ENCODE measurements at regions not wholly inside any gene's neighbourhood (a gene's known extent, or its start where the extent isn't known, plus 50 kb on each side); places are given as distances from the start of the nearest gene placed in this dataset.
"Not testable (repeated sequence)": the region's sequence is repeated elsewhere in the genome, so short reads cannot be mapped to it uniquely, and the experiment has no call there.

DNA sequence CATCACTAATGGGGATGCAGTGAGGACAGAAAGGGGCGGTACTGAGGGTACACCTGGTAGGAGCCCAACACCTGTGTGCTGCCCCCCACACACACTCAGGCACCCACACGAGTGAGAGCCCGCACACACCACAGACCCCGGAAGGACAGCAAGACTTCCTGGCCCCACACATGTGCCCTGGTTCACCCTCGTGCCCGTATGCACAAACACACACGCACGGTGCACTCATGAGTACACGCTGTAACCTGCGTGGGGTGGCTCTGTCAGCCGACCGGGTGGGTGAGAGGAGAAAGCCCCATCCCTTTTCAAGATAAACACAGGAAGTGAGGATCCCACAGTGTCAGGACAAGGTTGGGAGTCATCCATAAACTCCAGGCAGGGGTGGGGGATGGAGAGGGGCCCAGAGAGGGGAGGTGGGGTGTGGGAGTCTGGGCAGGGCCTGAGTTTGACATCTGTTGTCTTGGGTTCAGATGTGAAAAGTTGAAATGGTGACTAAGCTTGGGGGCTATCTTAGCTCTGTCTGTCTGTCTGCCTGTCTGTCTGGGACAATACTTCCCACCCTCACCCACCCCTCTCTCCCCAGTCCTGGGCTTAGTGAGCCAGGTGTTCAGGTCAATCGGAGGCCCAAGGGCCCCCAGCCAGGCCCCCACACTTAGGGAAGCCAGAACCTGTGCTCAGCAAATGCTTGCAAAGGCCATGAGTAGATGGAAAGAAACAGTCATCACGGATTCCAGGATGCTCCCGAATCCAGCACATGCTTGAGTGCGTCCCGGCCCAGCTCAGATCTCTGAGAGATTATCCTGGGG, 119.8 kb upstream of the ZBTB40 start:
- no peak for DNase-seq (ENCODE audit: low read depth in 4 of 4, low spot score in 1 of 4)

DNA sequence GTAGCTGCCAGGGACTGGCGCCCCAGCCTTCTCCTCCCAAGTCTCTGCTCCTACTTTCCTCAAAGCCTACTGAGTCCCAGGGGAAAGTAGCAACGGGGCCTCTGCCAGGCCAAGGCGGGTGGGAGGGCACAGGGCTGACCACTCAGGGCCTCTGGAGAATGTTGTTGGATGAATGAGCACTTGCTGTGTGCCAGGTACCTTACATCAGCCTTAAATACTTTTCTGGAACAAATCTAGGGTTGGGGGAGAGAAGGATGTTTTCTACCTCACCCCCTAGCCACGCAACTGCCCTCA, 119.3 kb upstream of the ZBTB40 start:
- DNase-seq (ENCODE audit: low read depth in 4 of 4, low spot score in 1 of 4), result no peak

DNA sequence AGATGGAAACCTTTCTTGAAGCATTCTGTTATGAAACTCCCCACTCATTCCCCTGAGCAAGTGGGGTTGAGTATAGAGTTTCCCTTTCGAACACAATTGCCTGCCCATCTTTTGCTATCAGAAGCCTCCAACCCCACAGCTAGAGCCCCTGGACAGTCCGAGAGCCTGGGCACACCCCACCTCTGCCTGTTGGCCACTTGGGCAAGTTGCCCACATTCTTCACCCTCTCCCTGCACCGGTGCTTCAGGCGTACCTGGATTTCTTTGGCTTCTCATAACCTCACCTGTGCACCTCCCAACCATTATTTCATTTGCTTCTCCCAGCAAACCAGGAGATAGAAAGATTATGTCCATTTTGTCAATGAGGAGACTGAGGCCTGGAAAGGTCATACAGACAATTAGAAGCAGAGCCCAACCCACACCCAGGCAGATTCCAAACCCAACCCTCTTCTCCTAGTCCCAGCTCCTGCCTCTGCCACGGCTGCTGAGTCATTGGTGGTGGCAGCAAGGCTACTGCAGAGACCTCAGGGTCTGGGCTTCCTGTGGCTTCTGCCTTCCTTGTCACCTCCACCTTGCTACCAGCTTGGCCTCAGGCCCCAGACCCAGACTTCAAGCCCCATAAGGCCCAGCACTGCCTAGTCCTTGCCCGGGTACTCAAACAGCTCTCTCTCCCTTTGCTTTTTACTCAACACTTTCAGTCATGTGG, 118.7 kb upstream of the ZBTB40 start:
- DNase-seq (ENCODE audit: low read depth in 4 of 4, low spot score in 1 of 4), result no peak

DNA sequence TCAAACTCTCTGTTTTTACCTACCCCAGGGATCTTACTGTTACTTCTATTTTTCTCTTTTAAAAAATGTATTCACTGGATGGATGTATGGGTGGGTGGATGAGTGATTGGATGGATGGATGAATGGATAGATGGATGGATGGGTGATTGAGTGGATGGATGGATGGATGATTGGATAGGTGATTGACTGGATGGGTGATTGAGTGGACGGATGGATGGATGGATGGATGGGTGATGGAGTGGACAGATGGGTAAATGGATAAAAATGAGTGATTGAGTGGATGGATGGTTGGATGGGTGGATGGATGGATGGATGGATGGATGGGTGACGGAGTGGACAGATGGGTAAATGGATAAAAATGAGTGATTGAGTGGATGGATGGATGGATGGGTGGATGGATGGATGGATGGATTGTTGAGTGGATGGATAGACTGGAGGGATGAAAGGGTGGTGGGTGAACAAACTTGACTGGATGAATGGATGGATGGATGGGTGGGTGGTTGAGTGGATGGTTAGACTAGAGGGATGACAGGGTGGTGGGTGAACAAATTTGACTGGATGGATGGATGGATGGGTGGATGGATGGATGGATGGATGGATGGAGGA, 118.0 kb upstream of the ZBTB40 start:
- no peak for DNase-seq (ENCODE audit: low read depth in 4 of 4, low spot score in 1 of 4)

DNA sequence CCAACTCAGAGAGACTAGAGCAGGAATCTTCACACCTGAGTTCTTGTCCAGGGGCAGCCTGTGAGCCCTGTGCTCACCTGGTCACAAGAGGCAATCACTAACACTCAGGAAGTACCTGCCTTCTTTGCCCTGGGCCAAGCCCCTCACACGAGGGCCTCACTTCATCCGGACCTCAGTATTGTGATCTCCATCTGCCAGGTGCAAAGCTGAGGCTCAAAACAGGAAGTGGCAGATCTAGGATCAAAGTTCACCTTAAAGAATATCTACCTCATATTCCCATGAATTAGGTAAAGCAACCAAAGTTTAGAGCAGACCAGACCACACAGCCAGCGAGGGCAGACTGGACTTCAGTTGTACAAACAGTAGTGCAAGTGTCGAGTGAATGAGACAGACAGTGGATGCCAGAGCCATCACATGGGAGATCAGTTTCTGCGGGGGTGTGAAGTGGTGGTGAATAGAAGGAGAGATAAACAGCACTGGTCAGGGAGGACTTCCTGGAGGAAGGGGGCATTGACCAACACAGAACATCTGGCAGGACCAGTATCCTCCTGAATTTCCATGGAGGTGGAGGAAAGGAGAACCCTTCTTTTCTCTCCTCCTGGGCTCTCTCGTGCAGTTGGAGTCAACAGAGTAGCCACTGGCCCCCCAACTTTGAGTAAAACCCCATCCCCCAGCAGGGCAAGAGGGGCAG, 116.6 kb upstream of the ZBTB40 start:
- no peak for DNase-seq (ENCODE audit: low read depth in 4 of 4, low spot score in 1 of 4)

DNA sequence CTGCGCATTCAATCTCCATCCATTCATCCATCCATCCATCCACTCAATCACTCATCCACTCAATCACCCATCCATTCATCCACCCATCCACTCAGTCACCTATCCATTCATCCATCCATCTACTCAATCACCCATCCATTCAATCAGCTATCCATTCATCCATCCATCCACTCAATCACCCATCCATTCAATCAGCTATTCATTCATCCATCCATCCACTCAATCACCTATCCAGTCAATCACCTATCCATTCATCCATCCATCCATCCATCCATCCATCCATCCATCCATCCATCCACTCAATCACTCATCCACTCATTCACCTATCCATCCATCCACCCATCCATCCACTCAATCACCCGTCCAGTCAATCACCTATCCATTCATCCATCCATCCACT, 115.4 kb upstream of the ZBTB40 start:
- DNase-seq (ENCODE audit: low read depth in 4 of 4, low spot score in 1 of 4), result not testable (repeated sequence)

DNA sequence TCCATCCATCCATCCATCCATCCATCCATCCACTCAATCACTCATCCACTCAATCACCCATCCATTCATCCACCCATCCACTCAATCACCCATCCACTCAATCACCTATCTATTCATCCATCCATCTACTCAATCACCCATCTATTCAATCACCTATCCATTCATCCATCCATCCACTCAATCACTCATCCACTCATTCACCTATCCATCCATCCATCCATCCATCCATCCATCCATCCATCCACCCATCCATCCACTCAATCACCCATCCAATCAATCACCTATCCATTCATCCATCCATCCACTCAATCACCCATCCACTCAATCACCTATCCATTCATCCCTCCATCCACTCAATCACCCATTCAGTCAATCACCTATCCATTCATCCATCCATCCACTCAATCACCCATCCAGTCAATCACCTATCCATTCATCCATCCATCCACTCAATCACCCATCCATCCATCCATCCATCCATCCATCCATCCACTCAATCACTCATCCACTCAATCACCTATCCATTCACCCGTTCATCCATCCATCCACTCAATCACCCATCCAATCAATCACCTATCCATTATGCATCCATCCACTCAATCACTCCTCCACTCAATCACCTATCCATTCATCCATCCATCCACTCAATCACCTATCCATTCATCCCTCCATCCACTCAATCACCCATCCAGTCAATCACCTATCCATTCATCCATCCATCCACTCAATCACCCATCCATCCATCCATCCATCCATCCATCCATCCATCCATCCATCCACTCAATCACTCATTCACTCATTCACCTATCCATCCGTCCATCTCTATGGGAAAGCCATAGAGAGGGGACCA, 114.7 kb upstream of the ZBTB40 start:
- not testable (repeated sequence) for DNase-seq (ENCODE audit: low read depth in 4 of 4, low spot score in 1 of 4)

DNA sequence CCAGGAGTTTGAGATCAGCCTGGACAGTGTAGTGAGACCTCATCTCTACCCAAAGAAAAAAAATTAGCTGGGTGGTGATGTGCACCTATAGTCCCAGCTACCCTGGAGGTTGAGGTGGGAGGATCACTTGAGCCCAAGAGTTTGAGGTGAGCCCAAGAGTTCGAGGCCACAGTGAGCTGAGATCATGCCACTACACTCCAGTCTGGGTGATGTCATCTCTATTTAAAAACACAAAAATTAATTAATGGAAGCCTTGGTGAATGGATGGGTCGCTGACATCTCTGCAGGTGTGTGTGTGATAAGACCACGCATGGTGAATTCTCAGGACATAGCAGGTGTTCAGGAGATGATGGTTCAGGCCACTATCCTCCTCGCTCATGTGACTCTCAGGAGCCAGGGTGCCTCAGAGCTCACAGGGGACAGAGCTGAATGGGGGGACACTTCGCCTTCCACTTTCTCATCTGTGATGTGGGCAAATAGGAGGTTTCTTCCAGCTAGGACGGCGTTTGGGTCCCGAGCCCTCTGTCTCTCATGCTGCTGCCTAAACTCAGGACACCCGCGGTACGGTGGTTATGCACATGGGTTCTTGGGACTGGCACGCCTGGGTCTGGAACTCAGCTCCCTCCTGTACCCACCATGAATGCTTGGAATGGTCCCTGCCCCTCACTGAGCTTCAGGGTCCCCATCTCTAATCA, 113.4 kb upstream of the ZBTB40 start:
- no peak for DNase-seq (ENCODE audit: low read depth in 4 of 4, low spot score in 1 of 4)

DNA sequence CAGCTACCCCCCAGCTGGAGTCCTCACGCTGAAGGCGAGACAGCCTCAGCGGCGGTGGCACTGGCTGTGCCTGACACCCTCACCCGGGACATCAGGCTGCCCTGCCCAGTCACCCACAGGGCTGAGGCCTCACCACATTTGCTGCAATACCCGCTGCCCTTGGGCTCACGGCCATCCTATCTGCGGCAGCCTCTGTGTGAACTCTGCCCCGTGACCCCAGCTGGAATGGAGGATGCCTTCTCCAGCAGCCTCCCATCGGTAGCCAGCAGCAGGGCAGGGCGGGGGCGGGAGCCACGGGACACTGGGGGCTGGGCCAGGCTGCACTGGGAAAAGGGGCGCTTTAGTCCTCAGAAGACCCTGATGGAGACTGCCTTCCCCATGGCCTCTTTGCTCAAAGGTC, 112.4 kb upstream of the ZBTB40 start:
- DNase-seq (ENCODE audit: low read depth in 4 of 4, low spot score in 1 of 4), result no peak

DNA sequence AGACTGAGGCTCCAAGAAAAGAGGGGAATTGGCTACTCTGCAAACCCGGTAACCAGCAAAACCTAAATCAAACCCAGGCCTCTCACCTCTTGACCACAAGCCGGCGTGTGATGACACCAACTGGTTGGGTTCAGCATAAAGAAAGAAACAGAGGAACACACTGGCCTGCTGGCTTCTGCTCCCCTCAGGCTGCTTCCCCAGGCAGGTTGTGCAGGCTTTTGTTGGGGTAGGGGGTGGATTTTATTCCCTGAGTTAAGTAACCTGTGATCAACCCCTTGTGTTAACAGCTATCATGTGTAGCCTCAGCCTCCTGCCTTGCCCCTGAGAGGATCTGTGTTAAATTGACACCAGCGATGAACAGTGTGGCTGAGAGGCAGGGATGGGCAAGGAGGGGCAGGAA, 111.6 kb upstream of the ZBTB40 start:
- no peak for DNase-seq (ENCODE audit: low read depth in 4 of 4, low spot score in 1 of 4)

DNA sequence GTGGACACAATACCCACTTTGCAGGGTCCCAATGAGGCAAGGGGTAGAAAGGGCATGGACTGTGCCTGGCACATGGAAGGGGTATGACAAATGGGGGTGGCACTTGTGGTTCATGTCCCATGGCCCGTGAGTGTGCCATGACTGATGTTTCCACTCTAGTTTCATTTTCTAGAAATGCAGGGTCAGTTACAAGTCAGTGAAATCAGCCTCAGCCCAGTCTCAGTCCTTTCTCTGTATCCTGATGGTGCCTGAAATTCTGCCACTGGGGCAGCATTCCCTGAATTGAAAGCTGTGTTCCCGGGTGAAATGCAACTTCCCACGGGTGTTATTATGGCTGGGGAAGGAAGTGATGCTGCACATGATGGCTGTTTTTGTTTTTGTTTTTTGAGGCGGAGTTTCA, 110.8 kb upstream of the ZBTB40 start:
- no peak for DNase-seq (ENCODE audit: low read depth in 4 of 4, low spot score in 1 of 4)

DNA sequence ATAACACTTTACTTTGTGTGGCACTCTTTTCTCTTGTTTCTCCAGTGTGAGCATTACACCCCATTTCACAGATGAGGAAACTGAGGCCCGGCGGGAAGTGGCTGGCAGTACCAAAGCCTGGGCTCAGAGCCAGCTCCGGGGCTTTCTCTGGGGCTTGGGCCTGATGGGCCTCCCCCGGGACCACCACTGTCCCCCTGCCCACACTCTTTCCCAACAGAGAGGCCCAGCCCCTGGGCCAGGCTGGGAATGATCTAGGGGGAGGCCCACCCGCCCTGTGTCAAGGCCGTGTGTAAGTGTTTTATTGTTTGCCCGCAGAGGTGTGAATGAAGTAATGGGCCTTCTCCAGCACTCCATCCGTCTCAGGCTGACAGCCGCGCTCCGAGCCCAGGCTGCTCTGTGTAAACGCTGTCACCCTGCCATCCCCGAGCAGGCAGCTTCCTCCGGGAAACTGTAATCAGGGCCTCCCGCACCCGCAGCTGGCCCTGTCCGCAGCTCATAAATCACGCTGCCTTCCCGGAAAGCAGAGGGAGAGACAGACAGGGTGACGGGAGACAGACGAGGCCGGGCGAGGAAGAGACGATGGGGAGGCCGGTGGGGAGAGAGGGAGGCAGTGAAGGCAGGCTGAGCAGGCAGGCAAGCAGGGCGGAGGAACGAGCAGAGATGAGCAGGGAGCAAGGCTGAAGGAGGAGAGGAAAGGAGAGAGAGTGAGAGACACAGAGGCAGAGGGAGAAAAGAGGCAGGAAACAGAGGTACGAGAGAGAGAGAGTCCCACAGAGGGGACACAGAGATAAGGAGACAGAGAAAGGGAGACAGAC, 109.7 kb upstream of the ZBTB40 start:
- DNase-seq (ENCODE audit: low read depth in 4 of 4, low spot score in 1 of 4), result no peak

DNA sequence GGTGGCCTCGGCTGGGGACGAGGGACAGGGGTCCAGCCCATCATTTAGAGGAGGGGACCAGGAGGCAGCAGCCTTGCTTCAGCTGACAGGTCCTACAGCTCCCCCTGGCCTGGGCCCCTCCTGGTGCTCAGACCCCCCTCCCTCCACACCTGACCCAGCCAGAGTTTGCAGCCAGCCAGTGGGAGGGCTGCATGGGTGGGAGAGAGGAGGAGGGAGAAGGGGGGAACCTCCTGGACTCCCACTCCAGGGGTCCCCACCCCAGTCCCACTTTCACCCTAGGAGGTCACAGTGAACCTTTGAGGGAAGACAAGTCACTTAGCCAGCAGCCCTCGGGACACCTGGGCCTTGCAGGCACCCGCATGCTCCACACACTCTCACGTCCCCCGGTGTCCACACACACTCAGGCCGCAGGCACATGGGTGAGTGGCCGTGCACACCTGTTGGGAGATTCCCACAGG, 108.9 kb upstream of the ZBTB40 start:
- DNase-seq (ENCODE audit: low read depth in 4 of 4, low spot score in 1 of 4), result no peak

DNA sequence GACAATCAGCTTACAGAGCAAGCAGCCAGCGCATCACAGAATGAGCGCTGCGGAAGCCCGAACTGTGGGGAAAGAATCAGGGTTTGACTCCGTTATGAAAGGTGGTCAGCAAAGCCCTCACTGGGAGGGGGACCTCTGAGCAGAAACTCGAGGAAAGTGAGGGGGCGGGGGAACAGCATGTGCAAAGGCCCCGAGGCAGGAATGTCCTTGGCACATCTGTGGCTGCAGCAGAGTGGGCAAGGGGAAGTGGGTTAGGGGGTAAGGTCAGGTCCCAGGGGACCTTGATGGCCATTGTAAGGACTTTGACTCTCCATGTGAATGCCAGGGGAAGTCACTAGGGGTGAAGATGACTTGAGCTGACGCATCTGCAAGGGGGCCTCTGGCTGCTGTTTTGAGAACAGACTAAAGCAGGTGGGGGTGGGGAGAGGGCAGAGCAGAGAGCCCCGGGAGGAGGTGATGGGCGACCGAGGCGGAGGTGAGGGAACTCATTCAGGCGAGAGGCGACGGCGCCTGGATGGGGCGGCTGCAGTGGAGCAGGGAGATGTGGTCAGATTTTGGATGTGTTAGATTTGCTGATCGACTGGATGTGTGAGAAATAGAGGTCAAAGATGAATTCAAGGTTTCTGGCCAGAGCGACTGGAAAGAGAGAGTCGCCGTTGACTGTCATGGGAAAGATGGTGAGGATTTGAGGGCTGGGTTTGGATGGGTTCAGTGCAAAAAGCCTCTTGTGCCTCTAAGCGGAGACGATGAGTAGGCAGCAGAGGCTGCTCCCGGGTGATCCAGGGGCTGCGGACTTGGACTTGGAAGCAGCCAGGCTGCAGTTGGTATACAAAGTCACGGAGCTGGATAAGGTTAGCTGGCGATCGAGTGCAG, 108.0 kb upstream of the ZBTB40 start:
- no peak for DNase-seq (ENCODE audit: low read depth in 4 of 4, low spot score in 1 of 4)

DNA sequence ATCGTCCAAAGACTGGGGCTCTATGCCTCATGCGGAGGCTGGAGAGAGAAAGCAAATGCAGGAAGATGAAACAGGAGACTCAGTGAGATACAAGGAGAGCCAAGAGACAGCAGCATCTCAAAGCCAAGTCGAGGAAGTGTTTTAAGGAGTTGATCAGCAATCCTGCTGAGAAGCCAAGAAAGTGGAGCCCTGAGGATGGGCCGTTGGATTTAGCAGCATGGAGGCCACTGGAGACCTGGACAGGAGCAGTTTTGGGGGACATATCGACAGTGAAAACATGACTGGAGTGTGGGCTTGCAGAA, 107.4 kb upstream of the ZBTB40 start:
- no peak for DNase-seq (ENCODE audit: low read depth in 4 of 4, low spot score in 1 of 4)

DNA sequence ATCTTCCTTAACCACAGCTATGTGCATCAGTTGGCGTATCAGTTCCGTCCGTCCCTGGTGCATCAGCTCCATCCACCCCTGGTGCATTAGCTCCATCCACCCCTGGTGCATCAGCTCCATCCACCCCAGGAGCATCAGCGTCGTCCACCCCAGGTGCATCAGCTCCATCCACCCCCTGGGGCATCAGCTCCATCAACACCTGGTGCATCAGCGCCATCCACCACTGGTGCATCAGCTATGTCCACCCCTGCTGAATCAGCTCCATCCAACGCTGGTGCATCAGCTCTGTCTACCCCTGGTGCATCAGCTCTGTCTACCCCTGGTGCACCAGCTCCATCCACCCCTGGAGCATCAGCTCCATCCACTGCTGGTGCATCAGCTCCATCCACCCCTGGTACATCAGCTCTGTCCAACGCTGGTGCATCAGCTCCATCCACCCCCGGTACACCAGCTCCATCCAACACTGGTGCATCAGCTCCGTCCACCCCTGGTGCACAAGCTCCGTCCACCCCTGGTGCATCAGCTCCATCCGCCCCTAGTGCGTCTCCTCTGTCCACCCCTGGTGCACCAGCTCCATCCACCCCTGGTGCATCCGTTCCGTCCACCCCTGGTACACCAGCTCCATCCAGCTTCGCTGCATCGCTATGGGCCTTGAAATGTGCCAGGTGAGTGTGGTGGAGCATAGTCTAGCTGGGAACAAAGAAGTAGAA, 106.6 kb upstream of the ZBTB40 start:
- DNase-seq (ENCODE audit: low read depth in 4 of 4, low spot score in 1 of 4), result no peak

DNA sequence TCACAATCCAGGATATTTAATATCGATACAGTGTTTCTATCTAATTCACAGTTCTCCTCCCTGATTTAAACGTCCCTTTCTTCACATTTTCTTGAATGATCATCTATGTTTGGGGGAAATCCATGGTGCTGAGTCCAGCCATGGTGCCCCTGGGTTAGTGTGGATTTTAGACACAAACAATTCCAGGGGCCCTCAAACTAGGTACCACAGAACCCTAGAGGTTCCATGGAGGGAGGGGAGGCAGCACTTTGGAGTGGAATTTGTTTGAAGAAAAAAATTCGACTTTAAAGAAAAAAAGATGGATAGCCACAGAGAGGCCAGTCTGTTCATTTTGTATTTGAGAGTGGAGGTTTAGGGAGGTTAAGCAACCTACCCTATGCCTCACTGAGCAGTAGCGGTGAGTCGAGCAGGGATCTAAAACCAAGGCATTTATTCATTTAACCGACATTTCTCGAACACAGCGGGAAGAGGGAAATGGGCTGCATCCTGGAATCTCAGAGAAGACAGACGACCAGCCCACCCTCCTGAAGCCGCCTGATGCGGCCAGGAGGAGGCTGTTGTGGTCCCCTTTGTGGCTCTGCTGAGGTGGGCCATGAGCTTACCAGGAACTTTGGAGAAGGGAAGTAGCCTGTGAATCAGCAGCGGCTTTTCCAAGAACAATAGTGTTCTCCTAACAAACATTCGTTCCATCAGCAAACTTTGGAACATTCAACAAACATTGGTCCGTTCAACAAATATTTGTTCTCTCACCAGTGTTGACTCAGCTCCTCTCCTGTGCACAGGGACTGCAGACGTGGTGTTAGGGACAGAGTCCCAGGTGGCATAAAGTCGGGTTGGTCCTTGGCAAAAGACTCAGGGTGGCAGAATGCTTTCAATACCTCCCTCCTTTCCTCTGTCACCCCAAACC, 103.5 kb upstream of the ZBTB40 start:
- no peak for DNase-seq (ENCODE audit: low read depth in 4 of 4, low spot score in 1 of 4)
